Suprapubic skin (tissue), 4 donors: ENCODE measurements at regions not wholly inside any gene's neighbourhood (a gene's known extent, or its start where the extent isn't known, plus 50 kb on each side); places are given as distances from the start of the nearest gene placed in this dataset.
"Not testable (repeated sequence)": the region's sequence is repeated elsewhere in the genome, so short reads cannot be mapped to it uniquely, and the experiment has no call there.

ENCODE experiments used
- DNase-seq, 2 donors: peaks; one replicate each; pipeline ENCODE4 v3.0.0-alpha.2; 2019; ENCODE audit warnings: low spot score in 2 of 2
- H3K27ac ChIP-seq: fragments of 200-600 bp; sonication (generic); one replicate; pipeline ENCODE4 v1.5.1; 2019
- H3K27me3 ChIP-seq: fragments of 200-600 bp; sonication (generic); one replicate; pipeline ENCODE4 v1.5.1; 2019
- H3K36me3 ChIP-seq: fragments of 200-600 bp; sonication (generic); one replicate; pipeline ENCODE4 v1.5.1; 2019
- H3K4me1 ChIP-seq: fragments of 200-600 bp; sonication (generic); one replicate; pipeline ENCODE4 v1.5.1; 2019
- H3K4me3 ChIP-seq: fragments of 200-600 bp; sonication (generic); one replicate; pipeline ENCODE4 v1.5.1; 2019; ENCODE audit warnings: mild to moderate bottlenecking
- H3K9me3 ChIP-seq: fragments of 200-600 bp; sonication (generic); one replicate; pipeline ENCODE4 v1.5.1; 2019
- CTCF ChIP-seq, 2 donors: fragments of 200-600 bp in 1 of 2; fragments of 450-650 bp in 1 of 2; sonication (generic) in 1 of 2; IDR thresholded peaks; one replicate each; pipeline ENCODE4 v1.5.1; 2016 to 2019; ENCODE audit warnings: antibody characterized with exemption in 2 of 2, mild to moderate bottlenecking in 1 of 2, moderate library complexity in 1 of 2
- EP300 ChIP-seq: sonication (generic); formaldehyde crosslinking; IDR thresholded peaks from one replicate; pipeline ENCODE4 v1.6.1; 2017; ENCODE audit warnings: antibody characterized with exemption
- POLR2A ChIP-seq, 2 donors: fragments of 450-650 bp; IDR thresholded peaks; one replicate each; pipeline ENCODE4 v1.6.1; 2017; ENCODE audit warnings: antibody characterized with exemption in 2 of 2, mild to moderate bottlenecking in 2 of 2, moderate library complexity in 2 of 2
- POLR2AphosphoS5 ChIP-seq, 3 donors: sonication (generic); formaldehyde crosslinking; IDR thresholded peaks; one replicate each; pipeline ENCODE4 v1.6.1; 2017; ENCODE audit warnings: antibody characterized with exemption in 3 of 3
- WGBS: methylation state at CpG from one replicate; pipeline ENCODE4 v1.1.5; 2018; 5-methylcytosine and 5-hydroxymethylcytosine counted together

DNA sequence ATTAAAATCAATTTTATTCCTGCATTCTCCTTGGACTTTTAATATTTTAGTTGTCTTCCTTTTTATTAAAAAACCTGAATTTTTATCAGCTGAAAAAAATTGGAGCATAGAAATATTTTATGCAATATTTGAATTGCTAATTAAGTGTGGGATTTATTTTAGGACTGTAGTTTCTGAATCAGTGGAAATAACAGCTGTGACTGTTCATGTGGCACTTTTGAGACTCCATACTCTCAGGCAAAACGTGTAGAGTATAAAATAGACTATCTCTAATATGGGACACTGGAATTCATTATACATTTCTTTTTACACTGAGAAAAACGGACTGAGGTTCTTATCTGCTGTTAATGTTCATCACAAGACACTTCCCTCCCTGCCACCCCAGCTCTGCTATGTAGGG is 558.3 kb upstream of the TPK1 start:
- Histone ChIP-seq H3K27ac (no peak overlapping the region), H3K27me3 (no peaks in the 10 kb centered on the region), H3K4me1 (no peaks in the 10 kb centered on the region), H3K36me3 (no peaks in the 10 kb centered on the region), H3K9me3 (no peaks in the 10 kb centered on the region), H3K4me3 (no peak overlapping the region)
- WGBS = 22% methylated on average over 2 of the region's 2 CpGs
- TF ChIP-seq EP300 = no peak
- TF ChIP-seq POLR2A (IDR thresholded peaks at IDR 0.05) = no peak
- DNase-seq = no peak

GRCh38 chr7:145382762-145383161 is 546.9 kb upstream of the TPK1 start:
- Histone ChIP-seq H3K9me3 (peaks cover 8% of the 10 kb centered on the region), H3K27me3 (no peaks in the 10 kb centered on the region), H3K4me3 (no peak overlapping the region), H3K4me1 (no peaks in the 10 kb centered on the region), H3K36me3 (no peaks in the 10 kb centered on the region), H3K27ac (no peak overlapping the region)
- no peak for DNase-seq
- TF ChIP-seq EP300 (no peak), CTCF (IDR thresholded peaks at IDR 0.05) (no peak), POLR2AphosphoS5 (IDR thresholded peaks at IDR 0.05) (no peak), POLR2A (IDR thresholded peaks at IDR 0.05) (no peak)
- WGBS = 74% methylated on average over 1 of the region's 1 CpG

- Histone ChIP-seq H3K9me3 (no peaks in the 10 kb centered on the region), H3K4me3 (no peak overlapping the region), H3K27ac (no peak overlapping the region), H3K36me3 (no peaks in the 10 kb centered on the region), H3K27me3 (no peaks in the 10 kb centered on the region), H3K4me1 (no peaks in the 10 kb centered on the region)
- TF ChIP-seq EP300 (no peak), POLR2A (IDR thresholded peaks at IDR 0.05) (no peak), CTCF (IDR thresholded peaks at IDR 0.05) (no peak), POLR2AphosphoS5 (IDR thresholded peaks at IDR 0.05) (no peak)
- 73% methylated on average over 2 of the region's 2 CpGs for WGBS
- DNase-seq = no peak
These were observed 542.3 kb upstream of the TPK1 start for GRCh38 chr7:145378197-145378596.

GRCh38 chr7:145360511-145361100 is 524.8 kb upstream of the TPK1 start:
- TF ChIP-seq CTCF (IDR thresholded peaks at IDR 0.05) = no peak
- no peak for TF ChIP-seq POLR2AphosphoS5 (IDR thresholded peaks at IDR 0.05)
- no peak for TF ChIP-seq EP300
- TF ChIP-seq POLR2A (IDR thresholded peaks at IDR 0.05) = no peak
- no peak overlapping the region for H3K4me3 ChIP-seq
- H3K4me1 ChIP-seq = no peaks in the 10 kb centered on the region
- H3K36me3 ChIP-seq = no peaks in the 10 kb centered on the region
- 93% methylated on average over 21 of the region's 47 CpGs for WGBS
- no peaks in the 10 kb centered on the region for H3K27me3 ChIP-seq
- no peak for DNase-seq
- H3K27ac ChIP-seq = no peak overlapping the region
- peaks cover 12% of the 10 kb centered on the region for H3K9me3 ChIP-seq

- no peaks in the 10 kb centered on the region for H3K36me3 ChIP-seq
- H3K27me3 ChIP-seq = no peaks in the 10 kb centered on the region
- WGBS = 75% methylated on average over 3 of the region's 3 CpGs
- DNase-seq = no peak
- no peaks in the 10 kb centered on the region for H3K4me1 ChIP-seq
- H3K4me3 ChIP-seq = no peak overlapping the region
- no peaks in the 10 kb centered on the region for H3K9me3 ChIP-seq
- no peak overlapping the region for H3K27ac ChIP-seq
- no peak for TF ChIP-seq POLR2A (IDR thresholded peaks at IDR 0.05)
- no peak for TF ChIP-seq CTCF (IDR thresholded peaks at IDR 0.05)
- TF ChIP-seq POLR2AphosphoS5 (IDR thresholded peaks at IDR 0.05) = no peak
These were observed 514.5 kb upstream of the TPK1 start for GRCh38 chr7:145350334-145350733.

GRCh38 chr7:145349452-145349851 is 513.6 kb upstream of the TPK1 start:
- not testable (repeated sequence) for H3K4me1 ChIP-seq, H3K9me3 ChIP-seq, H3K4me3 ChIP-seq, DNase-seq, H3K27ac ChIP-seq, H3K27me3 ChIP-seq, H3K36me3 ChIP-seq
